Neural progenitor cell (in vitro differentiated cells): ENCODE measurements at regions not wholly inside any gene's neighbourhood (a gene's known extent, or its start where the extent isn't known, plus 50 kb on each side); places are given as distances from the start of the nearest gene placed in this dataset.
A peak's percentile ranks its signal among the peaks of the same experiment; 100 is the strongest.

Experiments
- DNase-seq: peaks from one replicate; pipeline ENCODE4 v3.0.0-alpha.2; 2016; ENCODE audit warnings: low spot score
- H2AFZ ChIP-seq: fragments of 200-600 bp; sonication (generic); replicated peaks from 2 replicates; pipeline ENCODE4 v1.6.1; 2016; ENCODE audit warnings: antibody characterized with exemption
- H3F3A ChIP-seq: fragments of 200-600 bp; sonication (generic); 2 replicates; pipeline ENCODE4 v1.6.1; 2016; ENCODE audit warnings: antibody characterized with exemption, low read depth
- H3K27ac ChIP-seq: fragments of 200-600 bp; sonication (generic); 2 replicates; pipeline ENCODE4 v1.5.1; 2016; ENCODE audit warnings: mild to moderate bottlenecking
- H3K27me3 ChIP-seq: fragments of 200-600 bp; sonication (generic); 2 replicates; pipeline ENCODE4 v1.6.1; 2016; ENCODE audit warnings: mild to moderate bottlenecking, moderate library complexity
- H3K36me3 ChIP-seq: fragments of 200-600 bp; sonication (generic); 2 replicates; pipeline ENCODE4 v1.5.1; 2016
- H3K4me1 ChIP-seq: fragments of 200-600 bp; sonication (generic); 2 replicates; pipeline ENCODE4 v1.6.1; 2016; ENCODE audit warnings: mixed run types
- H3K4me2 ChIP-seq: fragments of 200-600 bp; sonication (generic); 2 replicates; pipeline ENCODE4 v1.6.1; 2016
- H3K4me3 ChIP-seq: fragments of 200-600 bp; sonication (generic); 2 replicates; pipeline ENCODE4 v1.5.1; 2016
- H3K79me2 ChIP-seq: fragments of 200-600 bp; sonication (generic); 2 replicates; pipeline ENCODE4 v1.6.1; 2016; ENCODE audit warnings: low read depth
- H3K9ac ChIP-seq: fragments of 200-600 bp; sonication (generic); 2 replicates; pipeline ENCODE4 v1.6.1; 2016
- H3K9me3 ChIP-seq: fragments of 200-600 bp; sonication (generic); 2 replicates; pipeline ENCODE4 v1.5.1; 2016; ENCODE audit warnings: low read depth
- H4K20me1 ChIP-seq: fragments of 200-600 bp; sonication (generic); 2 replicates; pipeline ENCODE4 v1.6.1; 2016; ENCODE audit warnings: low read depth
- H3K27ac Mint-ChIP-seq: 3 replicates; pipeline ENCODE4 v1.8.0; 2021; ENCODE audit warnings: mixed read lengths
- H3K27me3 Mint-ChIP-seq: 2 replicates; pipeline ENCODE4 v1.8.0; 2022; ENCODE audit warnings: low read depth, mild to moderate bottlenecking, inconsistent platforms, moderate library complexity, mixed read lengths; ENCODE audit not compliant: insufficient read depth
- H3K36me3 Mint-ChIP-seq: 3 replicates; pipeline ENCODE4 v1.8.0; 2021; ENCODE audit warnings: mixed read lengths
- H3K4me1 Mint-ChIP-seq: 3 replicates; pipeline ENCODE4 v1.8.0; 2021; ENCODE audit warnings: mixed read lengths
- H3K4me3 Mint-ChIP-seq: 3 replicates; pipeline ENCODE4 v1.8.0; 2021; ENCODE audit warnings: mild to moderate bottlenecking, moderate library complexity, mixed read lengths
- H3K9me3 Mint-ChIP-seq: 3 replicates; pipeline ENCODE4 v1.8.0; 2020; ENCODE audit warnings: mixed read lengths
- CTCF ChIP-seq: fragments of 200-600 bp; sonication (generic); IDR thresholded peaks from 2 replicates; pipeline ENCODE4 v1.5.1; 2017; ENCODE audit warnings: antibody characterized with exemption, mild to moderate bottlenecking
- EZH2 ChIP-seq: fragments of 200-600 bp; sonication (generic); IDR thresholded peaks from 2 replicates; pipeline ENCODE4 v1.6.1; 2017; ENCODE audit warnings: antibody characterized with exemption, mild to moderate bottlenecking, moderate library complexity
- EZH2phosphoT487 ChIP-seq: fragments of 200-600 bp; sonication (generic); IDR thresholded peaks from 2 replicates; pipeline ENCODE4 v1.6.1; 2017; ENCODE audit warnings: antibody characterized with exemption

DNA sequence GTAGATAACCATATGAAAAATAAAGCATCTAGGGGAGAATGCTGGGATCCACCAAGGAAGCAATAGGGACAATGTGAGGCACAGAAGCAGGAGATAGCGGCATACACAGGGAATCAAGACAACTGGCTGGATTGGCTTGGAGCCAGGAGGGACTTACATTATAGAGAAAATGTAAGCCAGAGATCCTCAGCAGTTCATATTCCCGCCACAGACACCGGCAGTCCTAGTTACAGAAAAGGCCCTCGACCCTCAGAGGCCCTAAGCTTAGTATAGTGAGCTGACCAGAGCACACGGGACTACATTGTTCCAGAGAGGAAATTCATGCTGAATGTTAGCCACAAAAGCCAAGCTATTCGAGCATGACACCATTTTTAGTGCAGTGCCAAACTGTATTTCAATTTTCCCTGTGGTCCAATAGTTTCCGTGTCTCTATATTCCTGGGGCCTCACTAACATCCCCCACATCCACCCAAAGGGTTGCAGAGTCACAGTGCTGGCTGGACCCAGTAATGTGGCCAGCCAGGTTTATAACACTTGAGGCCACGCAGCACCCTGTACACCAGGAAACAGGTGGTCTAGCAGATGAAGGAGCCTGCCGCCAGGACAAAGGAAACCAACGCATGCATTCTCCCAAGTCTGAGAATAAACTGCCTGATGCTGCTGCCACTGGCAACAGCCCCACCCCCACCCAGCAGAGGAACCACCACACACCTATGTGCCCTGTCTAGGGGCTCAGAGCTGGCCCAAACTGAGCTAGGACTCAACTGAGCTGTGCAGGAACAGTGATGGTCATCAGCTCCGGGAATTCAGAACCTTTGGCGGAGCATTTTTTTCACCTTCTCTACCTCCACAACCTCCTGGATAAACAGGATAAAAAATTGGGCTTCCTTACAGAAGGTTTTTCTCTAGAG is 693.2 kb upstream of the CHD1 start:
- no peaks in the 10 kb centered on the region for H4K20me1 ChIP-seq
- H3K4me3 Mint-ChIP-seq = no peak overlapping the region
- no peak overlapping the region for H3K4me3 ChIP-seq
- no peak for DNase-seq
- no peaks in the 10 kb centered on the region for H3K9me3 Mint-ChIP-seq
- H3F3A ChIP-seq = no peaks in the 10 kb centered on the region
- no peak overlapping the region for H3K27ac ChIP-seq
- no peak overlapping the region for H3K9ac ChIP-seq
- TF ChIP-seq EZH2 (no peak), EZH2phosphoT487 (no peak), CTCF (no peak)
- no peaks in the 10 kb centered on the region for H3K79me2 ChIP-seq
- H3K4me1 ChIP-seq = no peaks in the 10 kb centered on the region
- no peaks in the 10 kb centered on the region for H3K27me3 ChIP-seq
- no peak overlapping the region for H3K27ac Mint-ChIP-seq
- H3K36me3 ChIP-seq = no peaks in the 10 kb centered on the region
- H3K36me3 Mint-ChIP-seq = no peaks in the 10 kb centered on the region
- H2AFZ ChIP-seq = peak overlapping the region; percentile 18
- no peaks in the 10 kb centered on the region for H3K27me3 Mint-ChIP-seq
- no peak overlapping the region for H3K4me2 ChIP-seq
- H3K4me1 Mint-ChIP-seq = no peaks in the 10 kb centered on the region
- no peaks in the 10 kb centered on the region for H3K9me3 ChIP-seq

- H3K4me2 ChIP-seq = no peak overlapping the region
- H3K27me3 ChIP-seq = no peaks in the 10 kb centered on the region
- Mint-ChIP-seq H3K4me3 (no peak overlapping the region), H3K36me3 (no peaks in the 10 kb centered on the region), H3K27me3 (no peaks in the 10 kb centered on the region), H3K9me3 (no peaks in the 10 kb centered on the region), H3K4me1 (no peaks in the 10 kb centered on the region), H3K27ac (no peak overlapping the region)
- TF ChIP-seq CTCF = no peak
- TF ChIP-seq EZH2phosphoT487 = no peak
- TF ChIP-seq EZH2 = no peak
- H3K36me3 ChIP-seq = no peaks in the 10 kb centered on the region
- H2AFZ ChIP-seq = no peak overlapping the region
- no peak for DNase-seq
- H3K4me1 ChIP-seq = no peaks in the 10 kb centered on the region
- no peaks in the 10 kb centered on the region for H3K79me2 ChIP-seq
- no peak overlapping the region for H3K27ac ChIP-seq
- no peak overlapping the region for H3K9ac ChIP-seq
- no peaks in the 10 kb centered on the region for H4K20me1 ChIP-seq
- no peaks in the 10 kb centered on the region for H3K9me3 ChIP-seq
- H3K4me3 ChIP-seq = no peak overlapping the region
- H3F3A ChIP-seq = no peaks in the 10 kb centered on the region
Observed at GRCh38 chr5:99617335-99617734, 688.5 kb upstream of the CHD1 start.

DNA sequence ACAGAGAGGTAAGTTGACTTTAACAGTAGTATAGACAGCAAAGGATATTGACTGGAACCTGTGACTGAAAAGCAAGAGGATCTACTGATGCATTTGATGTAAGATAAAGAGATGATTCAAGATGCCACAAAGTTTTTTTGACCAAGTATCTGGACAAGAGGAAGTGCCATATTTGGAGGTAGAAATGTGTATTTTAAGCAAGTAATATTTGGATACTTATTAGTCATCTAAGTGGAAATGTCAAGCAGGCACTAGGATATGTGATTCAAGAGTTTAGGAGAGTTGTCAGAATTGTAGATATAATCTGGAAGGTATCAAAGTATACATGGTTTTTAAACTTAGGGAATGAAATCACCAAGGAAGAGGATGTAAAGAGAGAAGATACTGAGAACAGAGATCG is 686.1 kb upstream of the CHD1 start:
- Histone ChIP-seq H3K4me3 (no peak overlapping the region), H3K9ac (no peak overlapping the region), H3K36me3 (no peaks in the 10 kb centered on the region), H3K79me2 (no peaks in the 10 kb centered on the region), H3K9me3 (no peaks in the 10 kb centered on the region), H2AFZ (no peak overlapping the region), H4K20me1 (no peaks in the 10 kb centered on the region), H3K27ac (no peak overlapping the region), H3K27me3 (no peaks in the 10 kb centered on the region), H3K4me2 (no peak overlapping the region), H3K4me1 (no peaks in the 10 kb centered on the region), H3F3A (no peaks in the 10 kb centered on the region)
- Mint-ChIP-seq H3K27me3 (no peaks in the 10 kb centered on the region), H3K36me3 (no peaks in the 10 kb centered on the region), H3K4me1 (no peaks in the 10 kb centered on the region), H3K27ac (no peak overlapping the region), H3K9me3 (no peaks in the 10 kb centered on the region), H3K4me3 (no peak overlapping the region)
- DNase-seq = no peak
- TF ChIP-seq EZH2 (no peak), EZH2phosphoT487 (no peak), CTCF (no peak)
